Ishikawa (cell line): ENCODE measurements at regions not wholly inside any gene's neighbourhood (a gene's known extent, or its start where the extent isn't known, plus 50 kb on each side); places are given as distances from the start of the nearest gene placed in this dataset.

Experiments
- CEBPB ChIP-seq: IDR thresholded peaks from 2 replicates; pipeline ENCODE4 v1.6.1; 2012
- CREB1 ChIP-seq: IDR thresholded peaks from 2 replicates; pipeline ENCODE4 v1.6.1; 2012; ENCODE audit warnings: low read depth
- EGR1 ChIP-seq: IDR thresholded peaks from 2 replicates; pipeline ENCODE4 v1.6.1; 2012
- EP300 ChIP-seq: IDR thresholded peaks from 2 replicates; pipeline ENCODE4 v1.6.1; 2012; ENCODE audit warnings: borderline replicate concordance
- FOXM1 ChIP-seq: IDR thresholded peaks from 2 replicates; pipeline ENCODE4 v1.6.1; 2012; ENCODE audit warnings: low read depth, borderline replicate concordance
- NFIC ChIP-seq: IDR thresholded peaks from 2 replicates; pipeline ENCODE4 v1.6.1; 2012
- RAD21 ChIP-seq: IDR thresholded peaks from 2 replicates; pipeline ENCODE4 v1.6.1; 2012; ENCODE audit warnings: low read depth
- TAF1 ChIP-seq: IDR thresholded peaks from 2 replicates; pipeline ENCODE4 v1.6.1; 2012; ENCODE audit warnings: low read depth, mild to moderate bottlenecking
- TCF12 ChIP-seq: IDR thresholded peaks from 2 replicates; pipeline ENCODE4 v1.6.1; 2012; ENCODE audit warnings: low read depth
- TEAD4 ChIP-seq: IDR thresholded peaks from 2 replicates; pipeline ENCODE4 v1.6.1; 2012
- YY1 ChIP-seq: IDR thresholded peaks from 2 replicates; pipeline ENCODE4 v1.6.1; 2012; ENCODE audit warnings: low read depth
- ZBTB7A ChIP-seq: IDR thresholded peaks from 2 replicates; pipeline ENCODE4 v1.6.1; 2012; ENCODE audit warnings: low read depth
- TF ChIP-seq, protein P1 (sequence below): IDR thresholded peaks from 2 replicates; pipeline ENCODE4 v1.6.1; 2012
- TF ChIP-seq, protein P2 (sequence below): IDR thresholded peaks from 2 replicates; pipeline ENCODE4 v1.6.1; 2012
- TF ChIP-seq, protein P3 (sequence below): IDR thresholded peaks from 2 replicates; pipeline ENCODE4 v1.6.1; 2012; ENCODE audit warnings: low read depth, mild to moderate bottlenecking

DNA sequence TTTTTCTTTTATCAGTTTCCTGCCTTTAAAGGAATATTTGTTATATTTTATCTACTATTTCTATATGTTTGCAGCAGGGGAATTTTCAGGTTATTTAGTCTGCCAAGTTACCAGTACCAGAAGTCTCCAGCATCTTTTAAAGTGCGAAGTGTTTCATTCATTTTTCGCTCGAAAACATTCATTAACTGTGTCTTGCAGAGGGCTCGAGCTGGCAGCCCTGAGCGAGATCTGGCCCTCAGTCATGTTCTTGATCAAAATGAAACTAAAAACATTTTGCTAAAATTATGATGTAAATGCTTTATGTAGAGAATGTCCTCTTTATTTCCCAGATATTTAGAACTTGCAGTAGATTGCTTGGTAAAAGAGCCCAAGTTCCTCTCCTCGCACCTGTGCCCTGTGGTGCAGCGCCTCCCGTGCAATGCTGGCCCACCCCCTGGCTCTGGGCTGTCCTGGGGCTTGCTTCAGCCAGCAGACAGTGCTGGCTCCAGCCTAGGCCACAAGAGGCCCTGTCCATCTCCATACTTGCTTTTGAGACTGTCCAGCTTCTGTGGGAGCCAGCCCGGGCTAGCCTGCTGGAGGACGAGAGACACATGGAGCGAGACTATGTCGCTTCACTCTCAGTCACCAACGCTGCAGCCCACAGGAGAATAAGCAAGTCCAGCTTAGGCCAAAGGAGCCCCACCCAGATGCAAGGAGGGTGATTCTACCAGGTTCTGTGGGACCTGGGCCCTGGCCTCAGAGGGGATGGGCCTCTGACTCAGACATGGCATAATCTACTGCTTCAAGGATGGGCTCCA is 71.9 kb upstream of the PRR23E start:
- TF ChIP-seq EGR1, result no peak
- TF ChIP-seq EP300, result no peak
- no peak for TF ChIP-seq TCF12
- TF ChIP-seq, protein P1, sequence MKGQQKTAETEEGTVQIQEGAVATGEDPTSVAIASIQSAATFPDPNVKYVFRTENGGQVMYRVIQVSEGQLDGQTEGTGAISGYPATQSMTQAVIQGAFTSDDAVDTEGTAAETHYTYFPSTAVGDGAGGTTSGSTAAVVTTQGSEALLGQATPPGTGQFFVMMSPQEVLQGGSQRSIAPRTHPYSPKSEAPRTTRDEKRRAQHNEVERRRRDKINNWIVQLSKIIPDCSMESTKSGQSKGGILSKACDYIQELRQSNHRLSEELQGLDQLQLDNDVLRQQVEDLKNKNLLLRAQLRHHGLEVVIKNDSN, result no peak
- TF ChIP-seq, protein P2, sequence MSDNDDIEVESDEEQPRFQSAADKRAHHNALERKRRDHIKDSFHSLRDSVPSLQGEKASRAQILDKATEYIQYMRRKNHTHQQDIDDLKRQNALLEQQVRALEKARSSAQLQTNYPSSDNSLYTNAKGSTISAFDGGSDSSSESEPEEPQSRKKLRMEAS, result no peak
- no peak for TF ChIP-seq ZBTB7A
- TF ChIP-seq CREB1, result no peak
- no peak for TF ChIP-seq TAF1
- no peak for TF ChIP-seq YY1
- TF ChIP-seq RAD21, result no peak
- TF ChIP-seq, protein P3, sequence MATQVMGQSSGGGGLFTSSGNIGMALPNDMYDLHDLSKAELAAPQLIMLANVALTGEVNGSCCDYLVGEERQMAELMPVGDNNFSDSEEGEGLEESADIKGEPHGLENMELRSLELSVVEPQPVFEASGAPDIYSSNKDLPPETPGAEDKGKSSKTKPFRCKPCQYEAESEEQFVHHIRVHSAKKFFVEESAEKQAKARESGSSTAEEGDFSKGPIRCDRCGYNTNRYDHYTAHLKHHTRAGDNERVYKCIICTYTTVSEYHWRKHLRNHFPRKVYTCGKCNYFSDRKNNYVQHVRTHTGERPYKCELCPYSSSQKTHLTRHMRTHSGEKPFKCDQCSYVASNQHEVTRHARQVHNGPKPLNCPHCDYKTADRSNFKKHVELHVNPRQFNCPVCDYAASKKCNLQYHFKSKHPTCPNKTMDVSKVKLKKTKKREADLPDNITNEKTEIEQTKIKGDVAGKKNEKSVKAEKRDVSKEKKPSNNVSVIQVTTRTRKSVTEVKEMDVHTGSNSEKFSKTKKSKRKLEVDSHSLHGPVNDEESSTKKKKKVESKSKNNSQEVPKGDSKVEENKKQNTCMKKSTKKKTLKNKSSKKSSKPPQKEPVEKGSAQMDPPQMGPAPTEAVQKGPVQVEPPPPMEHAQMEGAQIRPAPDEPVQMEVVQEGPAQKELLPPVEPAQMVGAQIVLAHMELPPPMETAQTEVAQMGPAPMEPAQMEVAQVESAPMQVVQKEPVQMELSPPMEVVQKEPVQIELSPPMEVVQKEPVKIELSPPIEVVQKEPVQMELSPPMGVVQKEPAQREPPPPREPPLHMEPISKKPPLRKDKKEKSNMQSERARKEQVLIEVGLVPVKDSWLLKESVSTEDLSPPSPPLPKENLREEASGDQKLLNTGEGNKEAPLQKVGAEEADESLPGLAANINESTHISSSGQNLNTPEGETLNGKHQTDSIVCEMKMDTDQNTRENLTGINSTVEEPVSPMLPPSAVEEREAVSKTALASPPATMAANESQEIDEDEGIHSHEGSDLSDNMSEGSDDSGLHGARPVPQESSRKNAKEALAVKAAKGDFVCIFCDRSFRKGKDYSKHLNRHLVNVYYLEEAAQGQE, result no peak
- TF ChIP-seq FOXM1, result no peak
- TF ChIP-seq TEAD4, result no peak
- no peak for TF ChIP-seq CEBPB
- no peak for TF ChIP-seq NFIC

DNA sequence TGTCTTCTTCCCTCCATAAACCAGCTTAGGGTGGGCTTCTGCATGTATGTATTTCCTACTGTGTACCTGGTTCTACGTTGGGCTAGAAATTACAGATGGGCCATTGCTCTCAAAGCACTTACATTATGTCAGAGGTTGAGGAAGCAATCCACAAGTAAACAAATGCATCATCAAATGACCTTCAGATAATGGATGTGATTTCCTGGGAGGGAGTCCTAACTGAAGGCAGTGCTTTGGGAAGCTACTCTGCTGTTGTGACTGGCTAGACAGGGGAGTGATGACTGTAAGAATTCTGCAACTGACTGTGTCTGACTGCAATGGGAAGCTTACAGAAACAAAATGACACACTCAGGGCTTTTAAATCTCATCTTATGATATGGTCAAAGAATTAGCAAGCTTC is 71.0 kb upstream of the PRR23E start:
- TF ChIP-seq, protein P2, result no peak
- TF ChIP-seq, protein P3, result no peak
- no peak for TF ChIP-seq EGR1
- TF ChIP-seq TCF12, result no peak
- TF ChIP-seq FOXM1, result no peak
- no peak for TF ChIP-seq TAF1
- TF ChIP-seq CREB1, result no peak
- TF ChIP-seq, protein P1, result no peak
- no peak for TF ChIP-seq EP300
- TF ChIP-seq CEBPB, result no peak
- TF ChIP-seq YY1, result no peak
- no peak for TF ChIP-seq TEAD4

DNA sequence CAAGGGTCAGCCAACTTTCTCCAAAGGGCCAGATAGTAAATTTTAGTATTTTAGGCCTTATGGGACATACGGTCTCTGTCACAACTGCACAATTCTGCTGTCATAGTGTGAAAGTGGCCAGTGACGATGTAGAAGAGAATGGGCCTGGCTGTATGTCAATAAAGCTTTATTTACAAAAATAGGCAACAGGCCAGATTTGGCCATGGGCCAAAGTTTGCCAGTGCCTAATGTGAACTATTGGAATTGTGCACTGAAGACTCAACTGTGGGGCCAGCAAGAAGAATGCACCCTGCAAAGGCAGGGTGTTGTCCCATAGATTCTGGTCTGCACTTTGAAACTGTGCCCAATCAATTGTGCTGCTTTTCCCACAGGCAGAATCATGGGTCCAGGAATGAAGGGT is 69.4 kb upstream of the PRR23E start:
- TF ChIP-seq, protein P1, result no peak
- TF ChIP-seq CEBPB (no peak), NFIC (peak; percentile 44), RAD21 (no peak), FOXM1 (no peak), EGR1 (no peak), TCF12 (no peak)

DNA sequence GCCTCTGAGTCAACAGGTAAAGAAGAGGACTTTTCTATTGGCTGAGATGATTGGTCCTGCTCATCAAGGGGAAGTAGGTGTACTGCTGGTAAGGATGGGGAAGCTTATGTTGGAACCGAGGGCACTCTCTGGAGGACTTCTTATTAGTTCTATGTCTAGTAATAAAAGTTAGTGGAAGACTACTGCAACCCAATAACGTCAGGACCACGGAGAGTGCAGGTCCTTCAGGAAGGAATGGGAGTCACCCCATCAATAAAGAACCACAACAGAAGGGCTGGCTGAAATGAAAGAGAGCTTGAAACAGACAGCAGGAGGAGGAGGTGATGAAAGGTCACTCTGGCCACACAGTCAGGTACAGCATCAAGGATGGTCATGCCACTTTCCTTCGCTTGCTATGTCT is 68.8 kb upstream of the PRR23E start:
- TF ChIP-seq FOXM1 (no peak), NFIC (no peak), TCF12 (no peak), RAD21 (no peak), TEAD4 (no peak)
- TF ChIP-seq, protein P3, result peak; percentile 78
